Pancreas (tissue), 10 donors: ENCODE measurements at regions not wholly inside any gene's neighbourhood (a gene's known extent, or its start where the extent isn't known, plus 50 kb on each side); places are given as distances from the start of the nearest gene placed in this dataset.
"Not testable (repeated sequence)": the region's sequence is repeated elsewhere in the genome, so short reads cannot be mapped to it uniquely, and the experiment has no call there.

Experiments used
- ATAC-seq, 4 donors: fragments of 200-7000 bp; cut with Tn5 transposase; one replicate each; pipeline versions ENCODE4 v1.8.0 to v1.9.1; 2020; ENCODE audit warnings: mild to moderate bottlenecking in 4 of 4, moderate library complexity in 4 of 4
- DNase-seq, 6 donors: peaks; one replicate each; pipeline ENCODE4 v3.0.0-alpha.2; 2020
- FAIRE-seq: peaks from 2 replicates; lab custom pipeline; 2012; peaks lifted over from hg19 to GRCh38; lab: Jason Lieb, UNC
- H3K27ac ChIP-seq, 4 donors: fragments of 200-600 bp; sonication (generic); 1 replicate in 3 of 4; 2 replicates in 1 of 4; pipeline versions ENCODE4 v1.5.0 to v1.8.0; 2020
- H3K27me3 ChIP-seq, 4 donors: fragments of 200-600 bp; one replicate each; pipeline ENCODE4 v1.8.0; 2021
- H3K36me3 ChIP-seq, 3 donors: fragments of 200-600 bp; sonication (generic) in 1 of 3; one replicate each; pipeline versions ENCODE4 v1.5.0 to v1.8.0; 2020 to 2021
- H3K4me1 ChIP-seq, 3 donors: fragments of 200-600 bp; one replicate each; pipeline ENCODE4 v1.8.0; 2021
- H3K4me3 ChIP-seq, 4 donors: fragments of 200-600 bp; sonication (generic) in 2 of 4; one replicate each; pipeline versions ENCODE4 v1.5.0 to v1.8.0; 2020 to 2021
- H3K9me3 ChIP-seq, 4 donors: fragments of 200-600 bp; one replicate each; pipeline ENCODE4 v1.8.0; 2021
- WGBS, 2 donors: extraction: QIAGEN DNeasy Blood & Tissue Kit; methylation state at CpG; one replicate each; pipeline ENCODE4 v1.1.7; 2013; 5-methylcytosine and 5-hydroxymethylcytosine counted together
- intact Hi-C, 3 donors: fragments of 100-400 bp; cut with DNase I; formaldehyde crosslinking; loops; one replicate each; pipeline versions ENCODE4 v1.11.1 to v1.14.2; 2022
- TF ChIP-seq, protein P1 (sequence below), 4 donors: fragments of 200-600 bp; sonication (generic) in 3 of 4; IDR thresholded peaks; one replicate each; pipeline versions ENCODE4 v1.5.0 to v1.8.0; 2021; ENCODE audit warnings: antibody characterized with exemption in 4 of 4
- donor health status: healthy with polysubstance abuse.
- donor health status: DM: no; HTN: no; CAD: no; lungs with moderate emphysema.
- donor health status: DM: no; HTN: no; CAD: no.
- donor health status: control.
- donor health status: control.
- donor health status: Bipolar disorder and iron deficiency.
- donor health status: DM: yes; HTN: yes; CAD: no.
- donor health status: DM: no; HTN: no; CAD: no.
- donor health status: DM: no; HTN: no; CAD: no.
- donor health status: DM: yes; HTN: yes; CAD: no.

DNA sequence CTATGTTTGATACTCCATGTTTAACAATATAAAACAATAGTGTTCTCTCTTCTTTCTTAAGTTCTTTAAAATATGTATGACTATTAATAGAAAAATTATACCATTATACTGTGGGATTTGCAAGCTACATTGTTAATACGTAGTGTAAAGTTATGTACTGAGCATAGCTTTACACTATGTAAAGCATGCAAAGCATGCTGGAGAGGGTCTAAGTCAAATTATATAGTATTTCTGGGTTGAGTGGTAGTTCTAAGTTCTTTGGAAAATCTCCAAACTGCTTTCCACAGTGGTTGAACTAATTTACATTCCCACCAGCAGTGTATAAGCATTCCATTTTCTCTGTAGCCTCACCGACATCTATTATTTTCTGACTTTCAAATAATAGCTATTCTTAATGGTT is 253.0 kb downstream of the RAP2B start:
- Histone ChIP-seq H3K4me3 (no peak overlapping the region), H3K27ac (no peak overlapping the region), H3K36me3 (no peaks in the 10 kb centered on the region), H3K4me1 (no peaks in the 10 kb centered on the region), H3K27me3 (no peaks in the 10 kb centered on the region), H3K9me3 (no peaks in the 10 kb centered on the region)
- intact Hi-C loops, result no loop called here
- DNase-seq (no peak), ATAC-seq (no peak), FAIRE-seq (no peak)
- TF ChIP-seq, protein P1, sequence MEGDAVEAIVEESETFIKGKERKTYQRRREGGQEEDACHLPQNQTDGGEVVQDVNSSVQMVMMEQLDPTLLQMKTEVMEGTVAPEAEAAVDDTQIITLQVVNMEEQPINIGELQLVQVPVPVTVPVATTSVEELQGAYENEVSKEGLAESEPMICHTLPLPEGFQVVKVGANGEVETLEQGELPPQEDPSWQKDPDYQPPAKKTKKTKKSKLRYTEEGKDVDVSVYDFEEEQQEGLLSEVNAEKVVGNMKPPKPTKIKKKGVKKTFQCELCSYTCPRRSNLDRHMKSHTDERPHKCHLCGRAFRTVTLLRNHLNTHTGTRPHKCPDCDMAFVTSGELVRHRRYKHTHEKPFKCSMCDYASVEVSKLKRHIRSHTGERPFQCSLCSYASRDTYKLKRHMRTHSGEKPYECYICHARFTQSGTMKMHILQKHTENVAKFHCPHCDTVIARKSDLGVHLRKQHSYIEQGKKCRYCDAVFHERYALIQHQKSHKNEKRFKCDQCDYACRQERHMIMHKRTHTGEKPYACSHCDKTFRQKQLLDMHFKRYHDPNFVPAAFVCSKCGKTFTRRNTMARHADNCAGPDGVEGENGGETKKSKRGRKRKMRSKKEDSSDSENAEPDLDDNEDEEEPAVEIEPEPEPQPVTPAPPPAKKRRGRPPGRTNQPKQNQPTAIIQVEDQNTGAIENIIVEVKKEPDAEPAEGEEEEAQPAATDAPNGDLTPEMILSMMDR (IDR thresholded peaks at IDR 0.05), result no peak
- WGBS, 2 donors, result 73 to 80% methylated on average over 2 of the region's 2 CpGs

DNA sequence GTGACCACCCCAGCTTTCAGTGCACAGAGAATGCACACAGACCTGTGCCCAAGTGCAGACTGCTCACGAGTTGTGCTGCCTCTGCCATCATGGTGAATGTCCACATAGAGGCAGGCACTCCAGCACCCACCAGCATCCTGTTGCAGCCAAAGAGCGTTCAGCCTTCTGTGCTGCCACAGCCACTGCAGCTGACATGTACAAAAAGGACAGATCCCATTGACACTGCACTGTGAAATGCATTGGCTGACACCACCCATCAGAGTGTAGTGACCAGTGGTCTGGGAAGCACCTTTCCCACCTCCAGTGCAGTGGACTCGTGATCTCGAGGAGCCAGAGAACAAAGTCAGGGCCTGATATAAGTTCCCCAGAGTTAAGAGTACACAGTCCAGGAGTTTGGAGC is 260.3 kb downstream of the RAP2B start:
- Histone ChIP-seq H3K4me3 (no peak overlapping the region), H3K27me3 (no peaks in the 10 kb centered on the region), H3K4me1 (no peaks in the 10 kb centered on the region), H3K9me3 (no peaks in the 10 kb centered on the region), H3K27ac (no peak overlapping the region), H3K36me3 (no peaks in the 10 kb centered on the region)
- FAIRE-seq (no peak), DNase-seq (no peak), ATAC-seq (no peak)
- TF ChIP-seq, protein P1 (IDR thresholded peaks at IDR 0.05), result no peak
- WGBS, 2 donors, result 46 to 58% methylated on average over 4 of the region's 4 CpGs
- intact Hi-C loops, result no loop called here

DNA sequence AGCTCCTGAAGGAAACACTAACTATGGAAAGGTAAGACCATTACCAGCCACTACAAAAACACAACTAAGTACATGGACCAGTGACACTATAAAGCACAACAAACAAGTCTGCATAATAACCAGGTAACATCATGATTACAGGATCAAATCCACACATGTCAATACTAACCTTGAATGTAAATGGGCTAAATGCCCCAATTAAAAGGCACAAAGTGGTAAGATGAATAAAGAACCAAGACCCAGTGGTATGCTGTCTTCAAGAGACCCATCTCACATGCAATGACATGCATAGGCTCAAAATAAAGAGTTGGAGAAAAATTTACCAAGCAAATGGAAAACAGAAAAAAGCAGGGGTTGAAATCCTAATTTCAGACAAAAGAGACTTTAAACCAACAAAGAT is 261.8 kb downstream of the RAP2B start:
- H3K9me3 ChIP-seq, H3K4me1 ChIP-seq, H3K27ac ChIP-seq, FAIRE-seq, H3K27me3 ChIP-seq, H3K4me3 ChIP-seq, H3K36me3 ChIP-seq, intact Hi-C loops, DNase-seq, ATAC-seq: not testable (repeated sequence)

DNA sequence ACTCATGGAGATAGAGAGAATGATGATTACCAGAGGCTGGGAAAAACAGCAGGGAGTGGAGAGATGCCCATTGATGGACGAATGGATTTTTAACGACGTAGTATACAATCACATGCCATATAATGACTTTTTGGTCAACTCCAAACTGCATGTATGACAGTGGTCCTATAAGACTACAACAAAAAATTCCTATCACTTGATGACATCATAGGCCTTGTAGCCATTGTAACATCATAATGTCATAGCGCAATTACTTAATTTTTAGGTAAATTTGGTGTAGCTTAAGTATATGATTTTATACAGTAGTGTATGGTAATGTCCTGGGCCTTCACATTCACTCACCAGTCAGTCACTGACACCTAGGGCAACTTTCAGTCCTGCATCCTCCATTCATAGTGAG is 264.3 kb downstream of the RAP2B start:
- no peak for DNase-seq
- TF ChIP-seq, protein P1 (IDR thresholded peaks at IDR 0.05), result no peak
- 71 to 76% methylated on average over 4 of the region's 4 CpGs for WGBS, 2 donors
- Histone ChIP-seq H3K27ac (no peak overlapping the region), H3K36me3 (no peaks in the 10 kb centered on the region), H3K27me3 (no peaks in the 10 kb centered on the region), H3K4me3 (no peak overlapping the region), H3K9me3 (no peaks in the 10 kb centered on the region), H3K4me1 (no peaks in the 10 kb centered on the region)
- ATAC-seq, result no peak
- FAIRE-seq, result no peak
- intact Hi-C loops, result no loop called here

DNA sequence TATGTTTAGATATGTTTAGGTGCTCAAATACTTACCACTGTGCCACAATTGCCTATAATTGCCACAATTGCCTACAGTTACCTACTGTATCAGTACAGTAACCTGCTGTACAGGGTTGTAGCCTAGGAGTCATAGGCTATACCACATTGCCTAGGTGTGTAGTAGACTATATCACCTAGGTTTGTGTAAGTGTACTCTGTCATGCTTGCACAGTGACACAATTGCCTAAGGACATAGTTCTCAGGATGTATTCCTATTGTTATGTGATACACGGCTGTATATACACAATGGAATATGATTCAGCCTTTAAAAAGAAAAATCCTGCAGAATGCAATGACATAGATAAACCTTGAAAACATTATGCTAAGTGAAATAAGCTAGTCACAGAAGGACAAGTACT is 264.8 kb downstream of the RAP2B start:
- H3K27ac ChIP-seq, result no peak overlapping the region
- H3K4me1 ChIP-seq, result no peaks in the 10 kb centered on the region
- H3K9me3 ChIP-seq, result no peaks in the 10 kb centered on the region
- H3K4me3 ChIP-seq, result no peak overlapping the region
- WGBS, 2 donors, result 47 to 52% methylated on average over 1 of the region's 1 CpG
- intact Hi-C loops, result no loop called here
- DNase-seq, result no peak
- TF ChIP-seq, protein P1 (IDR thresholded peaks at IDR 0.05), result no peak
- FAIRE-seq, result no peak
- no peaks in the 10 kb centered on the region for H3K36me3 ChIP-seq
- ATAC-seq, result no peak
- H3K27me3 ChIP-seq, result no peaks in the 10 kb centered on the region

DNA sequence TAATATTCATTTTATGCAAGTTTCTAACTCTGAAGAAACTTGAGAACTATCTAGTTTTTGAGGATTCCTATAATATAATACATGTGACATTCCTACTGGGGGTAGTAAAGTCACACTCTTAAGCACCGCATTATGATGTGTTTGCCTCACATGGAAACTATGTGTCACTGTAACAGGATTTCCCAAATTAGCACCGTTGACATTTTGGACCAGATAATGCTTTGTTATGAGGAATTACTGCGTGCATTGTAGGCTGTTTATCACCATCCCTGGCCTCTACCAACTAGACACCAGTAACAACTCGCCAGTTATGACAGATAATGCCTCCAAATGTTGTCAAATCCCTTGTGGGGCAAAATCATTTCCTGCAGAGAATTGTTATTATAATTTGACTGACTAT is 267.8 kb downstream of the RAP2B start:
- DNase-seq (no peak), FAIRE-seq (no peak), ATAC-seq (no peak)
- Histone ChIP-seq H3K36me3 (no peaks in the 10 kb centered on the region), H3K4me3 (no peak overlapping the region), H3K9me3 (no peaks in the 10 kb centered on the region), H3K4me1 (no peaks in the 10 kb centered on the region), H3K27me3 (no peaks in the 10 kb centered on the region), H3K27ac (no peak overlapping the region)
- TF ChIP-seq, protein P1 (IDR thresholded peaks at IDR 0.05), result no peak
- 50 to 57% methylated on average over 4 of the region's 4 CpGs for WGBS, 2 donors
- intact Hi-C loops, result no loop called here
